ENCODE measurements at regions not wholly inside any gene's neighbourhood (a gene's known extent, or its start where the extent isn't known, plus 50 kb on each side); places are given as distances from the start of the nearest gene placed in this dataset.
"Not testable (repeated sequence)": the region's sequence is repeated elsewhere in the genome, so short reads cannot be mapped to it uniquely, and the experiment has no call there.

DNA sequence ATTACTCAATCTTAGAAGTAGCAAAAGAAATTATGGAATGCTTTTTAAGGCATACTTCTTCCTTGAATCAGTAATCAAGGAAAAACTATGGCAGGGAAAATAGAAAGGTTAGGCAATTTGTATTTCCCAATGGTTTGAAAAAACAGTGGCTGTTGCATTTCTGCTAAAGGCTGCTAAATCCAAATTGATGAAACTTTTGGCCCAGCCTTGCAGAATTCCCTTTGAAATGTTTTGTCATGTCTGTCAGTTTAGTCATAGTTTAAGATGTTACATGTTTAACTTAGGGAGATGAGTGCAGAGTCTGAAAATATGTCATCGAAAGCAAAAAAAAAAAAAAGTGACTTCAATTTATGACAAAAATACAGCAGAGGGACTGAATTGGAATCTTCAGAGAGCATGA lies 878.9 kb upstream of the WWC1 start:
- no peak for DNase-seq (ENCODE audit: low read depth)

DNA sequence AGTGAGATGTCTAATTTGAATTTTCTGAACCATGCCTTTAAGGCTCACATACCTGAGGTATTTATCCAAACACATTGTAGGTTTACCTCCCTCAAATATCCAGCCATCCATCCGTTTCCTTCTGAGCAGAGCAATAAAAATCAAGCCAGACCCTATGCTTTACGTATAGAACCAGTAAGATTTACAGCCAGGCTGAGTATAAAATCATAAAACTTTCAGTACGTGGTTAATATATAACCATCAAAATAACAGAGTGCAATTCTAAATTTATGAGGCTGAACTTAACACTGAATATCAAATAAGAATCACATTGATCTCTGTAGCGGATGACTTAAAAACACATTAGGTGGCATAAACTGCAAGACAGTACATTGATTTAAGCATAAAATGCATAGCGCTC lies 877.9 kb upstream of the WWC1 start:
- DNase-seq (ENCODE audit: low read depth), result no peak

DNA sequence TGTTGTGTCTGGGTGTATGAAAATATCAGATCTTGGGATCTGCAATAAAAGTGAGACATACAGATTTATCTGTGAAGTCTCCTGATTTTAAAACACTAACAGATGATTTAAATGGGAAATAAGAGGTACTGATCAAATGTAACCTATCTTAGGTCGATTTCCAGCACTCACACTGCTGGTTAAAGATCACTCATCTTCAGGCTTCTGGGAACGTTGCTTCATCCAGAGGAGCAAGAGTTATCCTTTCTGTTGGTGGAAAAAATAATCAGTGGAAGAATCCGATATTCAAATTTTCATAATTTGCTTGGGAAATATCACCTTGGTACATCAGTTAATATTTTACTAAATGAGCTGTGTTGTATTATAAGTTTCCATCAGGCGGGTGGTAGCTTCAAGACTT lies 876.8 kb upstream of the WWC1 start:
- no peak for DNase-seq (ENCODE audit: low read depth)

DNA sequence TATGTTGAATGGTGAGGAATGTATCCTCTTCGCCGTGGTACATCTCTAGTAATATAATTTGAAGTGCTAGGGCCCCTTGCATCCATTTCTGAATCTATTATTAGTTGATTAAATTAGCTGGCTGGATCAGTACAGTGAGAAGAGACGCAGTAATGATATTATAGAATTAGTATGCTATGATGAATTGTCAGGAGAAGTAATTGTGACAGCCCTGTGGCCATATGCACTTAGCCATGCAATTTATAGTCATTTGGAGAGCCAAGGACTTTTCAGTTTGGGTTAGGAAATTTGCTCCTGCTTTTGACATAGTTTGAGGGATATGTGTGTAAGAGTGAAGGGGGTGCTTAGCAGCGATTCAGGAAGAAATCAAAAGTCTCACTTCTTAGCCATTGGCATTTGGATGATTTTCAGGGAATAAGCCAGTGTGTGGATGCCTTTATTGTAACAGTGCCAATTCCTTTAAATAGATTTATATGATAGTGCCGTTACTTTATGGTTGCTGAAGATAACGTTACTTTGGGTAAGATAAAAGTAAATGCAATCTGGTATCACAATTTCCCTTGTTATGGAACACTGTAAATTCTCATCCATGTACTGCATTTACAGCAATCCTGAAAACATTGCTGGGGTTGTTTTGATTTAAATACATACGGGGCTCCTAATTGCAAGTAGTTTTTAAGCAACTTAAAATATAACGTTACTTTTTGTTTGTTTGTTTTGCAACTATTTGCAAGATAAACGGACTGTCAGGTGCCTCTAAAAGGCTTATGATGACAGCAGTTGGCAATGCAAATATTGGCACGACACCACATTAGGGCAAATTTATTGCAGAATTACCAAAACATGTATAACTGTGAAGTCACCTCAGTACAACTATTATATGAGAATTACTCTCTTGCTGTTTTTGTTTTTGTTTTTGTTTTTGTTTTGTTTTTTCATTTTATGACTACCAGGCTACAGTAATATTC lies 875.4 kb upstream of the WWC1 start:
- DNase-seq (ENCODE audit: low read depth), result no peak

DNA sequence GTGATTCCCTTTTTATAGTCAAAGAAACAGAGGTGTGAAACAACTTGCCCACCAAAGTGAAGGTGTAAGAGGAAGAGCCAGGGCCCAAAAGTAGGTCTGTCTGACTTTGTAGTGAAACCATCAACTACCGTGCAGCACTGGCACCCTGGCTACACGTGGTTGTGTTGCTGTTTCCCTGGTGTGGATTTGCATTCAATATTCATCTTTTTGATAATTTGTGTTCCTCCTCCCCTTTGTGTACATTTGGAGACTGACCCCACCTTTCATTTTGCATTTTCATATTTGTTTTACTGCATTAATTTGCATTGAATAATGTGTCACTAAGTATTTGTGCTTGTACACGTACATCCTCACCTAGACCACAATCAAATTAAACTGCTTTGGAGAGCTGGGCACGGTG lies 873.8 kb upstream of the WWC1 start:
- DNase-seq (ENCODE audit: low read depth), result no peak

DNA sequence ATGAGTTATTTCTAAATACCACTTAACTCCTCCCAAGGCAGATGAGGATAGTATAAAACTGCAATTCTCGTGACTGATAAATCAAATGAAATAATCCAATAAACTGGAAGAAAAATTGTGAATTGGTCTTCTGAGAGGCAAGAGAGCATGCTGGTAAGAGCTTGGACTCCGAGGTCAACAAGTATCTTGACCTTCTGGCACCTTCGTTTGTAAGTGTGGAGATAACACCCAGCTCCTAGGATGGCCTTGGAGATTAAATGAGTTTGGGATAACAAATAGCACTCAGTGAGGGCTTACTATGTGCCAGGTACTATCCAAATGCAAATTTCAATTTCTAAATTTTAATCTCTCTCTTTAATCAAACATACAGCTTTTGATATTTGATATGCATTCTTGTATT lies 866.3 kb upstream of the WWC1 start:
- no peak for DNase-seq (ENCODE audit: low read depth)

DNA sequence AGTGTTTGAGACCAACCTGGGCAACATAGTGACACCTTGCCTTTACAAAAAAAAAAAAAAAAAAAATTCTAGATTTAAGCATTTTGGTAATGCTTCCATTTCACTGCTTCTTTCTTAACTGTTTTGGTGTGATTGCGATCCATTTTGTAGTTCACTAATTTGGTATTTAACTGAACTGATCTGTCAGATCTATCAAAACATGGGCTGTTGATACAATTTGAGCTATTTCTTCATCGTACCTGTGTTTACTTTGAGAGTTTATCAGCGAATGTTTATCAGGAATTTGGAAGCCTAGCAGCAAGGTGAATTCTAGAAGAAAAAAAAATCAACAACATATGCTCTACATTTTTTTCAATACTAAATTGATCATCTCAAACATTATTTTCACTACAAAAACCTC lies 864.9 kb upstream of the WWC1 start:
- no peak for DNase-seq (ENCODE audit: low read depth)

DNA sequence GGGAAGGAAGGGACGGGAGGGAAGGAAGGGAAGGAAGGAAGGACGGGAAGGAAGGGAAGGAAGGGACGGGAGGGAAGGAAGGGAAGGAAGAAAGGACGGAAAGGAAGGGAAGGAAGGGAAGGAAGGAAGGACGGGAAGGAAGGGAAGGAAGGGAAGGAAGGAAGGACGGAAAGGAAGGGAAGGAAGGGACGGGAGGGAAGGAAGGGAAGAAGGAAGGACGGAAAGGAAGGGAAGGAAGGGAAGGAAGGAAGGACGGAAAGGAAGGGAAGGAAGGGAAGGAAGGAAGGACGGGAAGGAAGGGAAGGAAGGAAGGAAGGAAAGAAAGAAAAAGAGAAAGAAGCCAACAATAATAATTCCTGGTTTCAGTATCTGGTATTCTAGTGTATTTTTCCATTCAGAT lies 863.8 kb upstream of the WWC1 start:
- DNase-seq (ENCODE audit: low read depth), result not testable (repeated sequence)

DNA sequence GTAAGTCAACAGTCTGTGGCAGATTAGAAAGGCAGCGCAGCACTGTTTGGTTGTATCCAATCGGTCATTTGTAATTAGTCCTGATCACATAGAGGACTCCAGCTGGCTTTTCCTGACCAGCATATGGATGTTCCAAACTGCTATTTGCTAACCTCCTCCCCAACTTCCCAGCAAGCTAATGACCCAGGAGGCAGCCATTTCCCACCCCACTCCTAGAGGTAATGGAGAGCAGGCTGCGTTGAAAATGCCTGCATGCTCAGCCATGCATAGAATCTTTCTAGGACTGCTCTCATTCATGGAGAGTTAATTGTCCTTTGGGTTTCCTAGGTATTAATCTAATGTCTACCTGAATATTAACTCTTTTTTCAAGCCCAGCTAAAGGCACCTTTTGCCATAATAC lies 850.6 kb upstream of the WWC1 start:
- DNase-seq (ENCODE audit: low read depth), result no peak

DNA sequence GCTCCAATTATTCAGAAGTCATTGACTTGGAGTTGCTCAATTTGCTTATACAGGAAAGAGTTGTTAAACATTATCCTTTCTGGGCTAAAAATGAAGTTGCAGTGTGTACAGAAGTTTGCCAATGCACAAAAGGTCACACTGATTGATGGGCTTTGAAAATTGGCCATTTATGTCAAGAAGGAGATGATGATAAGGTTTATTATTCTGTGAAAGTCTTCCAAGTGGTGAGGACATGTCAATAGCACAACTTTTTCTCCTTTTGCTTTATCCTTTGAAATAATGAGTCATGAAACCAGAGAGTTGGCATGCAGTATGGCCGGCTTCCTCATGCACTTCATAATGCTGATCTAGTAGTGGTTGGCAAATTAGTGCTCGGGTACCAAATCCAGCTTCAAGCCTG lies 848.5 kb upstream of the WWC1 start:
- peak; percentile 3 for DNase-seq (ENCODE audit: low read depth)

DNA sequence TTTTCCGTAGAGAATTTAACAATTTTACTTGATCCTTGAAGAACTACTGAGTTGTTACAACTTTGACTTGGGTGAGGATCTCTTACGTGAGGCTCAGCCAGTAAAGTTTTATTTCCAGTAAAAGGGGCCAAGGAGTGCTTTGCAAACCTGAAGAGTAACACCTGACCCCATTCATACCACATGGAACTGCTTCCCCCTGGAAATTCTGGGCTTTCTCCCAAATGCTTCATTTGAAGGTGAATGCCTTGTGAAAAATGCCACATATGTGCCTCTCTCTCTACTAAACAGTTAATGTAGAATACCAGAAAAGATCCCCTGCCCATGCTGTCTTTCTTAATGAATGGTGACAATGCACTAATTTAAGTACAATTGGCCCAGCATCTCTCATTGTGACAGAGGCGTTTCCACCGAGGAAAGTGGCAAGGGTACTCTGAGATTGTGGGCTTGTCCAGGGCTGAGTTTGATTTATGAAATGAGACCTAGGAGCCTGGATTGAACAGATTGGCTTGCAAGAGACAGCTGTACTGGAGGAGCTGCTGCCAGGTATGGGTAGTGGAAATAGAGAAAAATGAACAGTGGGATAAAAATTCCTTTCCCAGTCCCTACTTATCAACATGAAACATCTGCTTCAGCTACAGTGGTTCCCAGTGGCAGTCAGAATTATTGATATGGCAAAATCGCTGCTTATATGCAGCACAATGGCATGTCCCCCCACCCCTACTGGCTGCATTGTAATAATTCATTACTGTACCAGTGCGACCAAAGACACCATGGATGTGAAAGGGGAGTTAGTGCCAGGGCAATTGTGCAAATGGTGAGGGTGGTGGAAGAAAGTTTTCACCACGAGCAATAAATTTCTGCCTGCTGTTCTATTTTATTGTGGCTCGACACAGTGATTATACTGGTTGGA lies 843.7 kb upstream of the WWC1 start:
- no peak for DNase-seq (ENCODE audit: low read depth)

DNA sequence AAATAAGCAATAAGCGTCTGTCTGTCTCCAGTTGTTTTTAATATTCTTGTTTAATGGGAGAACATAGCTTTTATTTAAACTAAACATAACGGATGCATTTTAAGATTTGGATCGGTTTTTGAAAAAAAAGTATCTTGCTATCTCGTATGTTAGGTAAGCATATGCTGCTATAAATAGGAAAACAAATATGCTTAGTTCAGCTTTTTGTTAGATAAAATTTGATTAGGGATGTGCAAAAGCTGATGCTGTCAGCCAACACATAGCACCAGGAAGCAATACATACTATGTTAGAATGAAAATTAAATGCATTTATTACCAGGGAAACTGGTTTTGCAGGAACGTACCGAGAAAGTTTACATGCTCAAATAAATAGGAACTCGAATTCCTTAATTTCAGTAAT lies 843.1 kb upstream of the WWC1 start:
- DNase-seq (ENCODE audit: low read depth), result no peak

DNA sequence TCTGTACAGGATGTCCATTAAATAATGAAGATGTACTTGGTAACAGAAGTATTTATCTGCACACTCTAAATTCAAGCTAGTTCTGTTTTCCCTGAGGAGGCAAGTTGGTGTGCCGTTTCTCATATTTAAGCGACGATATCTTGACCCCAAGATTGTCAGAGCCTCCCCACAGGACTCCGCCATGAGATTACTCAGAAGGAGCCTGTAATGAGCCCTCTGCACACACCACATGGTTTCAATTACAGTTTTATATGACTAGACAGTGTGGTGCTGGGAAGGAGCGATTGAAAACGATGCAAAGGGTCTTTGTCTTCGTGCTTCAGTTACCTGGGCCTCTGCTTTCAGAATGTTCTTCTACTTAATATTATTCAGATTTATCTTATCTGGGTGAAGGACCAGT lies 840.4 kb upstream of the WWC1 start:
- no peak for DNase-seq (ENCODE audit: low read depth)

DNA sequence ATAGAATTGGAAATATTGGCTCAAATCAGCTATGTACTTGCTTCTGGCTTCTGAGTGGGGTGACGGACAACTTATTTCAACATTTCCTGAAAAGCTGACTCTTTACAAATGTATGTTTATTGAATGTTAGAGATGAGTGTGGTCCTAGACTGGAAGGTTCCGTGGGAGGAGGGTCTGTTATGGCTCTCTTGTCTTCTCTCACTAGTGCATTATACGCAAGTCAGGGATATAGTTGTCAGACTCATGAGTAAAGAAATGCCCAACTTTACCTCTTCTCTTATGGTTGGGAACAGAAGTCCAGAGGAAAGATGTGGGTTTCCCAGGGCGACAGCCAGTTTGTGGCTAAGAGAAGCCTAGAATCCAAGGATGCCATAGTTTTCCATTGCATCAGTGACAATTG lies 839.3 kb upstream of the WWC1 start:
- DNase-seq (ENCODE audit: low read depth), result no peak

DNA sequence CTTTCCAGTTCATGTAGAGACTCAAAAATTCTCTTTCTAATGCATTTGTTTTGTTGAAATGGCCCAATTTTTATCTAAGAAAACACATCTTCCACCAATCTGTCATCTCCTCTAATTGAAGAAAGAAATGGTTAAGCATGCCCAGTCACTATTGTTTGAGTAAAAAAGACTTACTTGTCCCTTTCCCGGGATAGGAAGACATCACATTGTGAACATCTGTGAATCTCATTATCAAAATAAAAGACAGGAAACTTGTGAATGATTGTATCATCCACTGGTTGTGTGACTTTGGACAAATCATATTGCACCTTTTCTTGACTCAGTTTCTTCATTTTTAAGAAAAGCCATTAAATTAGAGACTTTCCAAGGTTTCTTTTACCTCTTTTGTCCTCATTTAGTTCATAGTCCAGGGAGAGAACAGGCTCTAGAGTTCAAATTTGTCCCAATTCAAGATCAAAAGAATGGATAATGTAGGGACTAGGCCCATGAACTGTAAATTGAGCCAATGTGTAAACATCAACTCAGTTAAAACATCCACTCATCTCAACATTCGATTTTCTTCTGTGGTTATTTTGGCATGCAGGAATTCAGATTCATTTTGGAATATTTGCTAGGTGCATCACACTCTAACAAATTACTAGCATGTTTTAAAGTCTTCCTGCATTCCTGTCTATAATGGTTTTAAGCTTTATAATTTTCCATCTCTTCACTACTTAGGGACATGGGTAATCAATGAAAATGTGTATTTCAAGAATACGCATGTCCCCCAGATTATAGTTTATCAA lies 838.0 kb upstream of the WWC1 start:
- DNase-seq (ENCODE audit: low read depth), result no peak

DNA sequence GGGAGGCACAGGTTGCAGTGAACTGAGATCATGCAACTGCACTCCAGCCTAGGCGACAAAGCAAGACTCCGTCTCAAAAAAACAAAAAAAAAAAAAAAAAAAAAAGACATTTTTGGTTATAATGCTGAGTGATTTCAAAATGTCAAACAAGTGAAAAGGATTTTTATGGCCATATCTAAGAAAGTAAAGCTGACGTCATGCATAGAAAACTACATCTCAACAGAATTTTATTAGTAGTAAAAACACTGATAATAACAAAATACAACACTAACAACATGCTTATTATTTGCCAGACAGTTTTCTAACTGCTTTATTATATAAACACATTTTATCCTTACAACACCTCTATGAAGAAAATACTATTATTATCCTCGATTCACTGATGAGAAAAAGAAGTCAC lies 833.0 kb upstream of the WWC1 start:
- DNase-seq (ENCODE audit: low read depth), result no peak

DNA sequence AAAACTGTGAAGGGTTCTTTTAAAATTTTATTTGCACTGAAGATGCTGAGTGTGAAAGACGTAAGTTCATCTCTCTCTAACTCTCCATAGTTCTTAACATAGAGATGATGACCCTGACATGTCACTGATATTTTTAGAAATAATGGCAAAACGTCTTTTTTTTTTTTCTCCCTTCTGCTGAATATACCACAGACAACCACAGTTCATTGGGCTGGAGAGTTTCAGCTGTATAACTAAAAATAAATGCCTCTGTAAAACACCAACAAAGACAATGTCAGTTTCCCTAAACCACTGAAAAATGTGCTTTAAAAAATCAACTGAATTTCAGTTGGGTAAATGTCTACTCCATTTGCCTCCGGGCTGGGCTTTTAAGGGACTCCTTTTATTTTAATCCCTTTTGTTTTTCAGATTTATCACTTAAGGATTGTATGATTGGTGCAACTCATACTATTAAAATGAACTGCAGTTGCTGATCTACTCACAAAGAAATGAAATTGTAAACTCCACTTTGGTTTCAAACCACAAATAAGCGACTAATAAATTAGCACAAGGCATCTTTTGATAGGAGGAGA lies 830.9 kb upstream of the WWC1 start:
- no peak for DNase-seq (ENCODE audit: low read depth)

DNA sequence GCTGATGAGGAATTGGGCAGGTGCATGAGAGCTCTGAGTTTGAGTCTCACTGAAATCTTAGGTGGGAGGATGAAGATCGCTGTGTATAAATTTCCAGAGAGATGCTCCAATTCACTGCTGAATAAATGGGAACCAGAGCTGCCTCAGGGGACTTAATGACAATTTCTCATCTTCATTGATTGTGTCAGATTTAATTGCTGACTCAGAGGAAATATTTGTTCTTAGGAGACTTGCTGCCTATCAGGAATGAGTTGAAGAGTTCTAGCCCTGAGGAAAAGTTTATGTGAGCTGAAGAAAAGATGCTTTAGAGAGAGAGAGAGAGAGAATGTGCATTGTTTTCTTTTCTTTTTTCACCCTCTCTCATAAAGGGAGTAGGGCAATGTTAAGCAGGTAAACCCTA lies 827.5 kb upstream of the WWC1 start:
- DNase-seq (ENCODE audit: low read depth), result no peak

DNA sequence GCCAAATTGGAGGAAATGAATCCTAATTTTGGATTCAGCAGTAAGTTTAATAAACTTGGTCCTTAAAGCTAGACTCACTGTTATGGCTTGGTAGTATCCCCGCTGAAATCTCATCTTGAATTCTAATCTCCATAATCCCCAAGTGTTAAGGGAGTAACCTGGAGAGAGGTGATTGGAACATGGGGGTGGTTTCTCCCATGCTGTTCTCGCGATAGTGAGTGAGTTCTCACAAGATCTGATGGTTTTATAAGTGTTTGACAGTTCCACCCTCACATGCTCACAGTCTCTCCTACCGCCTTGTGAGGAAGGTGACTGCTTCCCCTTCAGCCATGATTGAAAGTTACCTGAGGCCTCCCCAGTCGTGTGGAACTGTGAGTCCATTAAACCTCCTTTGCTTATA lies 824.5 kb upstream of the WWC1 start:
- DNase-seq (ENCODE audit: low read depth), result no peak

DNA sequence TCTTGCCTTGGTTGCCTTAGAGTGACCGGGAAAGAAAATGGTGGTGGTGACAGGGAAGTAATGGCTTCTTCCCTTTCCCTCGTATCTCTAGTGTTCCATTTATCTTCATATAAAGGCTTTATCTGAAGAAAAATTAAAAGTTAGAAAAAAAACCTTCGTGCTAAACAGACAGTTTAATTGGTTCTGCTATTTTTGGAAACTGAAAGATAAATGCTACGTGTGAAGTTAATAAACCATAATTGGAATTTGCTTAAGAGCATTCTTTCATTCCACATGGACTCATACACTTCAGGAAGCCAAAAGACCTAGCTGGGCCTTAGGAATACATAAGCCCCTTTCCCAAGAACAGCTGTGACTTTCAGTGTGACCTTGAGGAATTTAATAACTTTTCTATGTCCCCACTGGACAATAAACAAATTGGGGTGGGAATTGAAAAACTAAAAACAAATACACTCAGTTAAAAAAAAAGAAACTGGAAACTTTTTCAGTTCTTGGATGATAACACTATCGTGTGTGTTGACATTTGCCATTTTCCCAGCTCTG lies 818.8 kb upstream of the WWC1 start:
- no peak for DNase-seq (ENCODE audit: low read depth)

DNA sequence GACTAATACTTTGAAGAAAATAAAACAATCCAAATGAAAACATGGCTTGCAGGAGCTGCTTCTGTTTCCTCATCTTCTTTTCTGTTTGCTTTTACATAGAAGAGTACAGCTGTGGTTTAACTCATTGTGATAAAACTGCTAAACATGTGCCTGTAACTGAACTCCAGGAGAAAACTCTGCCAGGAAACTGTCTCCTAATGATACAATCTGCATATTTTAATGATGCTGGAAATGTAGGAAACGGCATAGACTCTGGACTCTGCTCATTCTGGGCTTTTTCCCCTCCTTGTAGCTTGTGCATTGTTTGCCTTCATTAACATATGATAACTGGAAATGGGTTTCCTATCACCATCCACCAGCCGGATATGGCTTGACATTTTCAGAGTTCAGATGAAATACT lies 813.3 kb upstream of the WWC1 start:
- no peak for DNase-seq (ENCODE audit: low read depth)

DNA sequence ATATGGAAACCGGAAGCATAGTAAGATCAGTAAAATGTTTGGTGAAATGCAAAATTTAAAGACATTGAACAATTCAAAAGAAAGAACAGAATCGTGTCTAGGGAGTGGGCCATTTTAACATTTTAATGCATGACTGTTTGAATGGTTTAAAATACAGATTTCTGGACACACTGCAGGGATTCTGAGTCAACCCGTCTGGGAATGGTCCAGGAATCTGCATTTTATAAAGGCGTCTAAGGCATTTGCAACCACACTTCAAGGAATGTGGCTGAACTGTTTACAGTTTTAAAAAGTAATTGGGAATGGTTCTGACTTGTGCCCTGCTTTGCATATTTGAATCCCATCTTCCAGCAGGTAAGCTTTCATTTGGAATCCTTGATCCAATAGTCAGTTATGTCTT lies 811.7 kb upstream of the WWC1 start:
- DNase-seq (ENCODE audit: low read depth), result peak; percentile 25
